ENCODE measurements at regions not wholly inside any gene's neighbourhood (a gene's known extent, or its start where the extent isn't known, plus 50 kb on each side); places are given as distances from the start of the nearest gene placed in this dataset.

DNA sequence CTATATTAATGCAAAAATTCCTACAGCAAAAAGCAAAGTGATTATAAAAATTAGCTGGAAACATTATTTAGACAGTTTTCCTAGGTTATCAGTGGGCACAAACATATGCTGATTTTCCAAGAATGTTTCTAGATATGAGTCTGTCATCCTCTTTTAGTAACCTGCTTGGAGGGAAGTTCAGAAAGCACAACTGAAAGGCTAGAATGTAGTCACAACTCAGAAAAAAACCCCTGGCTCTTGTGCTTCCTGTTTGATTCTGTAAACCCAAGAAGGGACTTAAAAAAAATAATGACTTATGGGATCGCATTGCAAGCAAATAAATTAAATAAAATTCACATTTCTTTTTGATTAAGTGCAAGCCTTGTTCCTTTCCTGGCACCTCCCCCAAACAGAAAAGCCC is 708.4 kb upstream of the EPHA7 start:
- ATAC-seq: no peak

DNA sequence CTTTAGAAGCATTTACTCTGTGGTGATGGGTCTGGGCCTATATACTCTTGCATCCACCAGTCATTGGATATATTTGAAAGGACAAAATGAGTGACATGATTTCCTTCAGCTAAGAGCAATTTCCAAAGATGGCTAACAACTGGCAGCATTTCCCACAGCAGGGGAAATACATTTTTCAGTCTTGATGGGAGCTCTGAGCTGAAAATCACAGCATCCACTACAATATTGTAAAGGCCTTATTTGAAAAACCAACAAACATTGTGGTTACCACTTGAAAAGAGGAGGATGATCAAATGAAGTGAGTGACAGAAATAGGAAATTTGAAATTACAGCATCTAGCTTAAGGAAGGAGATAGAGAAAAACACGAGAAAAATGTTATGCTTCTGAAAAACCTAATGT is 705.0 kb upstream of the EPHA7 start:
- Histone ChIP-seq H3K27ac (no peak overlapping the region), H3K4me3 (no peak overlapping the region), H3K9me3 (no peaks in the 10 kb centered on the region), H3K36me3 (no peaks in the 10 kb centered on the region), H3K4me1 (no peaks in the 10 kb centered on the region), H3K27me3 (no peaks in the 10 kb centered on the region)
- intact Hi-C loops (cut with DNase I): no loop called here
- no peak for TF ChIP-seq CTCF (IDR thresholded peaks at IDR 0.05)
- DNase-seq (no peak), ATAC-seq (no peak)

More for the DNA sequence above, 708.4 kb upstream of the EPHA7 start:
- Histone ChIP-seq H3K27me3 (no peaks in the 10 kb centered on the region), H3K4me3 (no peak overlapping the region), H3K4me1 (no peaks in the 10 kb centered on the region), H3K9me3 (no peaks in the 10 kb centered on the region), H3K27ac (no peak overlapping the region), H3K36me3 (no peaks in the 10 kb centered on the region)
- DNase-seq: no peak
- intact Hi-C loops (cut with DNase I): no loop called here
- no peak for TF ChIP-seq CTCF (IDR thresholded peaks at IDR 0.05)

DNA sequence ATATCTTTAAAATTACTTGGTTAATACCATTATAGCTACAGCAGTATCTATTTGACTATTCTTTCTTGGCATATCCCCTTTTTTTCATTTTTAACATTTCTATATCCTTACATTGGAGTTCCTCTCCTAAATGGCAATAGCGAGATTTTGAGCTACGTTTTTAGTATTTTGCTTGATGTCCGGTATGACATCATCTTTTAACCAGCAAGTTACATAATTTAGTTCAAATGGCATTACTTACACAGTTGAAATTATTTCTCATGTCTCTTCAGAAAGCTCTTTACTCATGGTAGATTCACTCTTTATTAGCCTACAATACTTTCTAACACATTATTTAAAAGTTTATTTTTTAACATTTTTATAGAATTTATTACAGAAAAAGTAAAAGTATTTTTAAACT is 701.7 kb upstream of the EPHA7 start:
- no peak for TF ChIP-seq CTCF (IDR thresholded peaks at IDR 0.05)
- Histone ChIP-seq H3K4me3 (no peak overlapping the region), H3K27me3 (no peaks in the 10 kb centered on the region), H3K27ac (no peak overlapping the region), H3K9me3 (no peaks in the 10 kb centered on the region), H3K4me1 (no peaks in the 10 kb centered on the region), H3K36me3 (no peaks in the 10 kb centered on the region)
- intact Hi-C loops (cut with DNase I): no loop called here
- no peak for ATAC-seq
- no peak for DNase-seq

DNA sequence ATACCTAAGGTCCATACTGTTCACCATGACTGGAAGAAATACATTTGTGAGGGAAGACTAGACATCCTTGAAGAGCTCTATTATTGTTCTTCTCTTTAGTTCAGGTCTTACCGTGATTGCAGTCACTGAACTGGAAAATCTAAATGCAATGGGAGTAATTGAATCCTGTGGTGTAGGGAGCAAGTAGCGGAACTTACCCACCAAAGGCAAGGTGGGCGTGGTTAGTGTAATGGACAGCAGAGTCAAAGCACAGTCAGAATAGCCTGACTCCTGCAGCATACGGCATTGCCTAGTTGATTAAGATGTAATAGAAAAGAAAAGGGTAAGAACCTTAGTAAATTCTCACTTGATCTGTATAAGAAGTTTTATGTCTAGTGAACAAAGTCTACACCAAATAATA is 679.7 kb upstream of the EPHA7 start:
- no peak for DNase-seq
- Histone ChIP-seq H3K4me1 (no peaks in the 10 kb centered on the region), H3K27ac (no peak overlapping the region), H3K9me3 (no peaks in the 10 kb centered on the region), H3K4me3 (no peak overlapping the region), H3K27me3 (no peaks in the 10 kb centered on the region), H3K36me3 (no peaks in the 10 kb centered on the region)
- intact Hi-C loops (cut with DNase I): no loop called here
- TF ChIP-seq CTCF (IDR thresholded peaks at IDR 0.05): no peak
- no peak for ATAC-seq

DNA sequence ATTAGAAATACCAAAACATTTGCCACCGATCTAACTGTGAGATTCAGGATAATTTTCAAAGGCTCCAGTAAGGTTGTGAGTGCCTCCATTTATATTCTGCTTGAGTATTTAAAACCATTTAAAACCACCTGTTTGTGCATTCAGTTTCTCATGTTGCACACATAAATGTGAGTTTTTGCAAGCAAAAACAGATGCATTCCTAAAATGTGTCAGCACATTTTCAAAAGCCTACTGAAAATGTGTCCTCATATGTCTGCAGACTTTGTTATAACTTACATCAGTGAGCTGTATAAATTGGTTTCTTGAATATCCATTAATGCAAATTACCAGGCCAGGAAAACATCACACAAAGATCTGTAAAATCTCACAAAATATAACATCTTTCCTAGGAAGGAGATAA is 676.6 kb upstream of the EPHA7 start:
- no peak for TF ChIP-seq CTCF (IDR thresholded peaks at IDR 0.05)
- Histone ChIP-seq H3K9me3 (no peaks in the 10 kb centered on the region), H3K27ac (no peak overlapping the region), H3K36me3 (no peaks in the 10 kb centered on the region), H3K4me1 (no peaks in the 10 kb centered on the region), H3K27me3 (no peaks in the 10 kb centered on the region), H3K4me3 (no peak overlapping the region)
- no peak for DNase-seq
- intact Hi-C loops (cut with DNase I): no loop called here
- no peak for ATAC-seq
